MM.1S (cell line): ENCODE measurements at regions not wholly inside any gene's neighbourhood (a gene's known extent, or its start where the extent isn't known, plus 50 kb on each side); places are given as distances from the start of the nearest gene placed in this dataset.

Experiments
- CTCF ChIP-seq: fragments of 300-600 bp; sonication (generic); IDR thresholded peaks from 2 replicates; pipeline ENCODE4 v1.5.1; 2016; ENCODE audit warnings: antibody characterized with exemption, low read length, mixed read lengths
- EZH2 ChIP-seq: fragments of 300-600 bp; sonication (generic); optimal IDR thresholded peaks from 2 replicates; pipeline ENCODE3; 2017; ENCODE audit warnings: low read depth, mild to moderate bottlenecking, antibody characterized with exemption, low read length, mixed read lengths
- EZH2phosphoT487 ChIP-seq: fragments of 300-600 bp; sonication (generic); IDR thresholded peaks from 2 replicates; pipeline ENCODE4 v1.6.1; 2018; ENCODE audit warnings: antibody characterized with exemption, low read length

GRCh38 chr7:36084485-36085091 lies 68.5 kb upstream of the EEPD1 start:
- TF ChIP-seq CTCF (no peak), EZH2phosphoT487 (no peak), EZH2 (no peak)
